ENCODE measurements at regions not wholly inside any gene's neighbourhood (a gene's known extent, or its start where the extent isn't known, plus 50 kb on each side); places are given as distances from the start of the nearest gene placed in this dataset.

GRCh38 chr2:118661179-118661578 is 186.3 kb downstream of the EN1 start:
- DNase-seq: no peak

- no peak for DNase-seq
Observed at GRCh38 chr2:118658596-118659198, 188.8 kb downstream of the EN1 start.

GRCh38 chr2:118657466-118657865 is 190.0 kb downstream of the EN1 start:
- DNase-seq: no peak

- no peak for DNase-seq
Observed at GRCh38 chr2:118654945-118655344, 192.5 kb downstream of the EN1 start.

GRCh38 chr2:118650327-118650726 is 197.1 kb downstream of the EN1 start:
- no peak for DNase-seq

GRCh38 chr2:118645876-118646275 is 201.6 kb downstream of the EN1 start:
- no peak for DNase-seq

DNA sequence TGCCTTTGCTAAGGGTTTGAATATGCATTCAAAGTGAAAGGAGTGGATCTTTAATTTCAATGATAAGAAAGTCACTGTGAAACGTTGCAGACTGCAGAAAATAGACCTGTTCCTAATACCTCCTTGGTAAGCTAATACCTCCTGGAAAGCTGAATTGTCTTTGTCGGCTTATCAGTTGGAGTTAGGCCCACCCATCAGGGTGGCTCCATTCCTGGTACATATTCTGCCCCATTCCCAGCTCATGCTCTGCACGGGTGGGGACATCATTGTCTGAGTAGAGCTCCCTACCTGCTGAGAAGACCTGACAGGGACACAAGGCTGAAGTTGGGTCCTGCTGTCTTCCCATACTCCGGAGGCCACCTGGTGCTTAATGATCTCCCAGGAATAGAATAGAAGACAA is 203.3 kb downstream of the EN1 start:
- no peak for DNase-seq

GRCh38 chr2:118643294-118643693 is 204.2 kb downstream of the EN1 start:
- no peak for DNase-seq

DNA sequence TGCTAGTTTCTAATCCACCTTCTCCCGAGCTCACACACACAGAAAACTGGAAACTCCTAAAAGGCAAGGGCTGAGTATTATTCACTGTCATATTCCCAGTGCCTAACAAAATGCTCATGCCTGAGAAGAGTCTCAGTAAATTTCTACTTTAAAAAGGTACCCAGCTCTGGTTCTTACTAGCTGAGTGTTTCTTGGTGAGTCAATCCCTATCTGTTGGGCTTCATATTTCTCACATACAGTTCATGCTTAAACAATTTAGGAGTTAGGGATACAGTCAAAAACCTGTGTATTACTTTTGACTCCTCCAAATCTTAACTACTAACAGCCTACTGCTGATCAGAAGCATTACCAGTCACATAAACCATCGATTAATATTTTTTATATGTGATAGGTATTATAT is 204.9 kb downstream of the EN1 start:
- DNase-seq: no peak

DNA sequence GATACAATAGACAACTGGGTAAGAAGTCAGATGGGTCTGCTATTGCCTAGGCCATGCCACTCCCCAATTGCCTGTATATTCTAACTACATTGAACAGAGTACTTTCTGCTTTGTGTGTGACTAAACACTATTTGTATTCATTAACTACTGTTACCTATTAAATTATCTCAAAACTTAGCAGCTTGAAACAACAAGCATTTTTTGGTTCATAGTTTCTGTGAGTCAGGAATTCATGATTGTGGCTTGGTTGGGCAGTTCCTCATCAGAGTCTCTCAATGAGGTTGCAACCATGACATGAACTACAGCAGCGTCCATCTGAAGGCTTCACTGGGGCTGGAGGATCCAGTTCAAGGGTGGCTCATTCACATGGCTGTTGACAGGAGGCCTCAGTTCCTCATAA is 205.7 kb downstream of the EN1 start:
- DNase-seq: no peak

GRCh38 chr2:118639371-118639770 is 208.1 kb downstream of the EN1 start:
- DNase-seq: no peak

GRCh38 chr2:118638453-118638852 is 209.0 kb downstream of the EN1 start:
- DNase-seq: no peak

DNA sequence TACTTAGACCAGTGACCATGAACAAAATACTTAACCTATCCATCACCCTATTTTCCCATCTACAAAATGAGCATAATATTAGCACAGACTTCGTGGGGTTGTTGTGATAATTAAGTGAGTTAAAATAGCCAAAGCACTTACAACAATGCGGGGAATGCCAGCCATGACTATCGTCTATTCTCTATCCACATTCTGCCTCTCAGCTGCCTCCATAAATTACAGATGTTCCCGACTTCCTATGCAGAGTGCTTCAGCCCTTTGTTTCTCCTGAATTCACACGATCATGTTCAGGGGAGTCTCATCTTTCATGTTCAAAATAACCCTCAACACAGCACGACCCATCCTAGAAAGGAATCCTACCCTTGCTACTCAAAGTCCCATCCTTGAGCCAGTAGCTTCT is 211.6 kb downstream of the EN1 start:
- no peak for DNase-seq

- no peak for DNase-seq
Observed at GRCh38 chr2:118634876-118635275, 212.6 kb downstream of the EN1 start.

DNA sequence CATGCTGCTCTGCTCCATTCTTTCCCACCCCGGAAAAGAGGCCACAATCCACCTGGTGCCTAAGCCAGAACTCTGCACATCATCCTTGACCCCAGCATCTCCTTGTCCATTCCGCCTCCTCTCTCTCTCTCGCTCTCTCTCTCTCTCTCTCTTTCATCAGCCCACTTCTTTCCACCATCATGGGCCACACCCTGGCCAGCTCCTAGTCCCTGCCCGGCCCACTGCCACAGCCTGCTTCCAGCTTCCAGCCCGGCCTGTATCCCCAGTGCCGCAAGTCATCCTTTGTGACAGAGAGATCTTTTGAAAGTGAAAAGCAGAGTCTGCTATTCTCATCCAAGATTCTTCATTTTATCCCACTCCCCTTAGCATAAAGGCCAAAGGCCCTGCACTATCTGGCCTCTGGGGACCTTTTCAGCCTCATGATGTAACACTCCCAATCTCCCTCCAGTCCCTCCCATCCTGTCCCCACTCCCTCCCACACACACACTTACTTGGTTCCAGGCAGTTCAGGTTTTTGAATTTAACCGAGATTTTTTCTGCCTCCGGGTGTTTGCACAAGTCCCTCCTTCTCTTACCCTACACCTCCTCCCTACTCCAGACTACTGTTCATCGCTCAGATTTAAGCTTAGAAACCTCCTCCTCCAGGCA is 214.0 kb downstream of the EN1 start:
- DNase-seq: no peak

- DNase-seq: no peak
Observed at GRCh38 chr2:118632921-118633320, 214.5 kb downstream of the EN1 start.

GRCh38 chr2:118627156-118627555 is 220.3 kb downstream of the EN1 start:
- DNase-seq: no peak

- no peak for DNase-seq
Observed at GRCh38 chr2:118622913-118623312, 224.5 kb downstream of the EN1 start.

GRCh38 chr2:118622108-118622507 is 225.3 kb downstream of the EN1 start:
- DNase-seq: no peak

GRCh38 chr2:118618279-118618678 is 229.2 kb downstream of the EN1 start:
- DNase-seq: no peak

- DNase-seq: no peak
Observed at GRCh38 chr2:118616432-118616831, 231.0 kb downstream of the EN1 start.

DNA sequence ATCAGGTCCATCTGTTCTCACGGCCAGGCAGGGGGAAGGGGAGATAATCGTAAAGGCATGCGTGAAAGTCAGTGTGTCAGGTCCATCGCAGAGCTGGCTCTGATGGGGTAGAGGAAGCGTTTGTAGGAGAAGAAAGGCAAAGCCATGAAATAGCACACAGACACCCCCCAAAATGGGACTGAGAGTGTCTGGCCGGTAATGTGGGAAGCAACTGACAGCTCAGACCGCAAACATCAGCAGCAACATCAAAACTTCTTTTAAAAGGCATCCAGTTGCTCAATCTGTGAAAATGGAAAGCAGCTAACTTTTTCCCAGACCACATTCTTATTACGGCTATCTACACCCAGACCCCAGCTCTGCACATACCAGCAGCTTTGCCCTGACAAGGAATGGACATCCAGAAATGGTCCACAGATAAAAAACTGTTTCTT is 232.6 kb downstream of the EN1 start:
- DNase-seq: no peak

- no peak for DNase-seq
Observed at GRCh38 chr2:118613737-118614136, 233.7 kb downstream of the EN1 start.

GRCh38 chr2:118611691-118612090 is 235.8 kb downstream of the EN1 start:
- no peak for DNase-seq

GRCh38 chr2:118609138-118609537 is 238.3 kb downstream of the EN1 start:
- no peak for DNase-seq

Measured in CD4-positive, alpha-beta T cell treated with Interleukin-4 for 1 hour (primary cell).